HCT116 (cell line): ENCODE measurements at regions not wholly inside any gene's neighbourhood (a gene's known extent, or its start where the extent isn't known, plus 50 kb on each side); places are given as distances from the start of the nearest gene placed in this dataset.

Source experiments
- ATAC-seq: fragments of 200-7000 bp; cut with Tn5 transposase; 2 replicates; pipeline ENCODE4 v1.9.1; 2020; ENCODE audit warnings: mild to moderate bottlenecking, moderate library complexity
- BruUV-seq: library from RNA; stranded (reverse); fragments of 400-500 nt; replicated peaks from 2 replicates; lab custom pipeline; 2021; lab: Mats Ljungman, UMichigan
- CTCF ChIA-PET: fragments of 300-600 bp; sonication (Branson Sonifier 250); formaldehyde crosslinking; loops from one replicate; lab custom pipeline; 2021; ENCODE audit warnings: antibody characterized with exemption; lab: Charles Lee
- POLR2A ChIA-PET: fragments of 300-600, 350-600 bp; sonication (Branson Sonifier 250); formaldehyde crosslinking; loops from one replicate; lab custom pipeline; 2021; ENCODE audit warnings: antibody characterized with exemption; lab: Charles Lee
- RAD21 ChIA-PET, 2 experiments: fragments of 300-600 bp; sonication (Branson Sonifier 250); formaldehyde crosslinking; loops; one replicate each; lab custom pipeline; 2023; ENCODE audit warnings: low total read pairs in 2 of 2; ENCODE audit not compliant: uncharacterized antibody in 2 of 2, unreplicated experiment in 2 of 2, low non-redundant PET in 1 of 2; lab: Charles Lee
- DNase-seq: peaks from one replicate; pipeline ENCODE4 v3.0.0-alpha.2; 2010; ENCODE audit warnings: low read depth, low spot score
- H2AFZ ChIP-seq: fragments of 200-600 bp; shearing (Covaris generic), sonication (generic); 2 replicates; pipeline ENCODE4 v1.6.1; 2017; ENCODE audit warnings: low read depth, mixed run types, mixed read lengths, antibody characterized with exemption, low read length; ENCODE audit not compliant: poor library complexity, severe bottlenecking
- H3K27ac ChIP-seq: 2 replicates; pipeline ENCODE4 v1.5.1; 2012; ENCODE audit warnings: low read depth, low read length
- H3K27me3 ChIP-seq: fragments of 200-600 bp; sonication (generic); 2 replicates; pipeline ENCODE4 v1.6.1; 2016; ENCODE audit warnings: mixed run types, low read length, mixed read lengths; ENCODE audit not compliant: insufficient read depth
- H3K36me3 ChIP-seq, 2 experiments: fragments of 200-500 bp in 1 of 2; fragments of 200-600 bp in 1 of 2; sonication (Bioruptor generic) in 1 of 2; sonication (generic) in 1 of 2; 2 replicates each; pipeline versions ENCODE4 v1.5.1 to v1.6.1; 2014 to 2016; ENCODE audit warnings: low read length in 2 of 2, inconsistent platforms in 1 of 2, mixed read lengths in 1 of 2, mixed run types in 1 of 2; ENCODE audit not compliant: insufficient read depth in 2 of 2, control insufficient read depth in 1 of 2
- H3K4me1 ChIP-seq, 2 experiments: fragments of 200-600 bp in 1 of 2; sonication (generic) in 1 of 2; 2 replicates each; pipeline versions ENCODE4 v1.5.1 to v1.6.1; 2012 to 2017; ENCODE audit warnings: low read length in 2 of 2, inconsistent platforms in 1 of 2, mild to moderate bottlenecking in 1 of 2, mixed read lengths in 1 of 2, mixed run types in 1 of 2, moderate library complexity in 1 of 2; ENCODE audit not compliant: insufficient read depth in 2 of 2, control insufficient read depth in 1 of 2
- H3K4me2 ChIP-seq: fragments of 200-600 bp; sonication (generic); 2 replicates; pipeline ENCODE4 v1.6.1; 2017; ENCODE audit warnings: mixed run types, low read length, mixed read lengths
- H3K4me3 ChIP-seq, 2 experiments: fragments of 200-600 bp in 1 of 2; sonication (generic) in 1 of 2; replicated peaks in 1 of 2; 2 replicates each; pipeline ENCODE4 v1.5.1; 2011 to 2016; ENCODE audit warnings: low read length in 2 of 2, control low read depth in 1 of 2, low read depth in 1 of 2, mild to moderate bottlenecking in 1 of 2, mixed read lengths in 1 of 2, mixed run types in 1 of 2
- H3K79me2 ChIP-seq: fragments of 200-600 bp; sonication (generic); 2 replicates; pipeline ENCODE4 v1.6.1; 2017; ENCODE audit warnings: mild to moderate bottlenecking, mixed run types, low read length, moderate library complexity, mixed read lengths; ENCODE audit not compliant: insufficient read depth
- H3K9ac ChIP-seq: fragments of 200-600 bp; sonication (generic); 2 replicates; pipeline ENCODE4 v1.6.1; 2016; ENCODE audit warnings: low read length, mixed read lengths
- H3K9me2 ChIP-seq: fragments of 200-600 bp; sonication (generic), shearing (Covaris generic); 2 replicates; pipeline ENCODE4 v1.6.1; 2017; ENCODE audit warnings: mixed run types, mild to moderate bottlenecking, moderate library complexity; ENCODE audit not compliant: insufficient read depth
- H3K9me3 ChIP-seq, 2 experiments: fragments of 200-500 bp in 1 of 2; fragments of 200-600 bp in 1 of 2; sonication (Bioruptor generic) in 1 of 2; sonication (generic) in 1 of 2; 2 replicates each; pipeline ENCODE4 v1.6.1; 2014 to 2017; ENCODE audit warnings: low read length in 2 of 2, mixed read lengths in 2 of 2, inconsistent platforms in 1 of 2, low read depth in 1 of 2, mild to moderate bottlenecking in 1 of 2, mixed run types in 1 of 2, moderate library complexity in 1 of 2; ENCODE audit not compliant: control insufficient read depth in 1 of 2, insufficient read depth in 1 of 2
- H4K20me1 ChIP-seq: fragments of 200-600 bp; sonication (generic), shearing (Covaris generic); 2 replicates; pipeline ENCODE4 v1.6.1; 2017; ENCODE audit warnings: mixed run types, mild to moderate bottlenecking, moderate library complexity; ENCODE audit not compliant: insufficient read depth
- JUND ChIP-seq: IDR thresholded peaks from 2 replicates; pipeline ENCODE4 v1.6.1; 2012
- POLR2A ChIP-seq: IDR thresholded peaks from 2 replicates; pipeline ENCODE4 v1.7.0; 2011; ENCODE audit warnings: borderline replicate concordance; ENCODE audit not compliant: insufficient read depth, insufficient read length; ENCODE audit errors: extremely low read depth
- RAD21 ChIP-seq: IDR thresholded peaks from 2 replicates; pipeline ENCODE4 v1.6.1; 2012; ENCODE audit warnings: low read depth, mild to moderate bottlenecking
- SRF ChIP-seq: IDR thresholded peaks from 2 replicates; pipeline ENCODE4 v1.6.1; 2012; ENCODE audit warnings: low read depth
- ZNF274 ChIP-seq: fragments of 200-500 bp; sonication (Bioruptor generic); IDR thresholded peaks from 2 replicates; pipeline ENCODE4 v1.6.1; 2014; ENCODE audit warnings: mild to moderate bottlenecking, low read depth, low read length, inconsistent platforms
- intact Hi-C: fragments of 100-400 bp; cut with micrococcal nuclease; formaldehyde crosslinking; loops from 2 replicates; pipeline ENCODE4 v1.10.0; 2022
- TF ChIP-seq, protein P1 (sequence below): IDR thresholded peaks from 2 replicates; pipeline ENCODE4 v1.6.1; 2012; ENCODE audit warnings: low read depth
- TF ChIP-seq, protein P2 (sequence below): IDR thresholded peaks from 2 replicates; pipeline ENCODE4 v1.6.1; 2011; ENCODE audit warnings: mild to moderate bottlenecking, low read length, moderate library complexity; ENCODE audit not compliant: insufficient replicate concordance; ENCODE audit errors: extremely low read depth
- TF ChIP-seq, protein P3 (sequence below): IDR thresholded peaks from 2 replicates; pipeline ENCODE4 v1.6.1; 2012

DNA sequence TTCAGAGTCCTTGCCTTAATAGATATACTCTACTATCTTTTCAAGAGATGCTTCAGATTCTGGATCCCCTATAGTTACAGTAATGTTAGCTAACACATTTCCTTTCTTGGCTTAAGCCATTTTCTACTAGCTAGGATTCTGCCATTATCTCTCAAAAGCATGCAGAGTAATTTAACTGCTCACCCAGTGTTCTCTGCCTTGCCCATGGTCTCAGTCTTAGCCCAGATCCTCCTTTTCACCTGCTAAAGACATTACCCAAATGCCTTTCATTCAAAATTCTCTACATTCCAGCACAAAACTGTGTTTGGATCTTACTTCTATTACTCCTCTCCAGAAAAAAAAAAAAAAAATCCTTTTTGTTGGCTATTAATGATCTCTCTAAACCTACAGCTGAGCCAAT, 474.2 kb upstream of the LRRTM1 start:
- peaks cover 4 to 9% of the 10 kb centered on the region in 2 experiments; a peak in 2 of 4 replicates for H3K9me3 ChIP-seq
- no peak for ATAC-seq
- no peaks in the 10 kb centered on the region for H3K4me1 ChIP-seq

More for the DNA sequence above, 474.2 kb upstream of the LRRTM1 start:
- intact Hi-C loops: no loop called here
- TF ChIP-seq, protein P1, sequence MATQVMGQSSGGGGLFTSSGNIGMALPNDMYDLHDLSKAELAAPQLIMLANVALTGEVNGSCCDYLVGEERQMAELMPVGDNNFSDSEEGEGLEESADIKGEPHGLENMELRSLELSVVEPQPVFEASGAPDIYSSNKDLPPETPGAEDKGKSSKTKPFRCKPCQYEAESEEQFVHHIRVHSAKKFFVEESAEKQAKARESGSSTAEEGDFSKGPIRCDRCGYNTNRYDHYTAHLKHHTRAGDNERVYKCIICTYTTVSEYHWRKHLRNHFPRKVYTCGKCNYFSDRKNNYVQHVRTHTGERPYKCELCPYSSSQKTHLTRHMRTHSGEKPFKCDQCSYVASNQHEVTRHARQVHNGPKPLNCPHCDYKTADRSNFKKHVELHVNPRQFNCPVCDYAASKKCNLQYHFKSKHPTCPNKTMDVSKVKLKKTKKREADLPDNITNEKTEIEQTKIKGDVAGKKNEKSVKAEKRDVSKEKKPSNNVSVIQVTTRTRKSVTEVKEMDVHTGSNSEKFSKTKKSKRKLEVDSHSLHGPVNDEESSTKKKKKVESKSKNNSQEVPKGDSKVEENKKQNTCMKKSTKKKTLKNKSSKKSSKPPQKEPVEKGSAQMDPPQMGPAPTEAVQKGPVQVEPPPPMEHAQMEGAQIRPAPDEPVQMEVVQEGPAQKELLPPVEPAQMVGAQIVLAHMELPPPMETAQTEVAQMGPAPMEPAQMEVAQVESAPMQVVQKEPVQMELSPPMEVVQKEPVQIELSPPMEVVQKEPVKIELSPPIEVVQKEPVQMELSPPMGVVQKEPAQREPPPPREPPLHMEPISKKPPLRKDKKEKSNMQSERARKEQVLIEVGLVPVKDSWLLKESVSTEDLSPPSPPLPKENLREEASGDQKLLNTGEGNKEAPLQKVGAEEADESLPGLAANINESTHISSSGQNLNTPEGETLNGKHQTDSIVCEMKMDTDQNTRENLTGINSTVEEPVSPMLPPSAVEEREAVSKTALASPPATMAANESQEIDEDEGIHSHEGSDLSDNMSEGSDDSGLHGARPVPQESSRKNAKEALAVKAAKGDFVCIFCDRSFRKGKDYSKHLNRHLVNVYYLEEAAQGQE: no peak
- TF ChIP-seq, protein P2, sequence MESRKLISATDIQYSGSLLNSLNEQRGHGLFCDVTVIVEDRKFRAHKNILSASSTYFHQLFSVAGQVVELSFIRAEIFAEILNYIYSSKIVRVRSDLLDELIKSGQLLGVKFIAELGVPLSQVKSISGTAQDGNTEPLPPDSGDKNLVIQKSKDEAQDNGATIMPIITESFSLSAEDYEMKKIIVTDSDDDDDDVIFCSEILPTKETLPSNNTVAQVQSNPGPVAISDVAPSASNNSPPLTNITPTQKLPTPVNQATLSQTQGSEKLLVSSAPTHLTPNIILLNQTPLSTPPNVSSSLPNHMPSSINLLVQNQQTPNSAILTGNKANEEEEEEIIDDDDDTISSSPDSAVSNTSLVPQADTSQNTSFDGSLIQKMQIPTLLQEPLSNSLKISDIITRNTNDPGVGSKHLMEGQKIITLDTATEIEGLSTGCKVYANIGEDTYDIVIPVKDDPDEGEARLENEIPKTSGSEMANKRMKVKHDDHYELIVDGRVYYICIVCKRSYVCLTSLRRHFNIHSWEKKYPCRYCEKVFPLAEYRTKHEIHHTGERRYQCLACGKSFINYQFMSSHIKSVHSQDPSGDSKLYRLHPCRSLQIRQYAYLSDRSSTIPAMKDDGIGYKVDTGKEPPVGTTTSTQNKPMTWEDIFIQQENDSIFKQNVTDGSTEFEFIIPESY: no peak
- no peak for TF ChIP-seq POLR2A
- TF ChIP-seq JUND: no peak
- TF ChIP-seq ZNF274: no peak
- no peak for TF ChIP-seq SRF
- TF ChIP-seq, protein P3, sequence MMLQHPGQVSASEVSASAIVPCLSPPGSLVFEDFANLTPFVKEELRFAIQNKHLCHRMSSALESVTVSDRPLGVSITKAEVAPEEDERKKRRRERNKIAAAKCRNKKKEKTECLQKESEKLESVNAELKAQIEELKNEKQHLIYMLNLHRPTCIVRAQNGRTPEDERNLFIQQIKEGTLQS: no peak
- no peak for TF ChIP-seq RAD21
- no peaks in the 10 kb centered on the region for H3K27me3 ChIP-seq
- ChIA-PET RAD21 (no interaction called here), POLR2A (no interaction called here), CTCF (no interaction called here)
- no peaks in the 10 kb centered on the region for H3K79me2 ChIP-seq
- no peak for DNase-seq
- no peak overlapping the region for H3K9ac ChIP-seq
- no peaks in the 10 kb centered on the region for H3K9me2 ChIP-seq
- no peak overlapping the region for H2AFZ ChIP-seq
- H3K4me3 ChIP-seq: no peak overlapping the region
- H3K36me3 ChIP-seq: no peaks in the 10 kb centered on the region
- BruUV-seq: no TSS peak
- no peak overlapping the region for H3K4me2 ChIP-seq
- H4K20me1 ChIP-seq: no peaks in the 10 kb centered on the region
- H3K27ac ChIP-seq: no peak overlapping the region
